A673 (cell line): ENCODE measurements at regions not wholly inside any gene's neighbourhood (a gene's known extent, or its start where the extent isn't known, plus 50 kb on each side); places are given as distances from the start of the nearest gene placed in this dataset.

Source experiments
- BruUV-seq: library from RNA; stranded (reverse); fragments of 400-500 nt; replicated peaks from 2 replicates; lab custom pipeline; 2021; lab: Mats Ljungman, UMichigan
- CTCF ChIA-PET: fragments of 300-600 bp; sonication (Branson Sonifier 250); formaldehyde crosslinking; loops from one replicate; lab custom pipeline; 2022; ENCODE audit warnings: antibody characterized with exemption; lab: Charles Lee
- POLR2A ChIA-PET: fragments of 300-600 bp; sonication (Branson Sonifier 250); formaldehyde crosslinking; loops from one replicate; lab custom pipeline; 2022; ENCODE audit warnings: antibody characterized with exemption; ENCODE audit not compliant: low non-redundant PET; lab: Charles Lee
- DNase-seq: peaks from one replicate; pipeline ENCODE4 v3.0.0-alpha.2; 2015; ENCODE audit warnings: low spot score
- H3K27ac ChIP-seq: fragments of 200-600 bp; sonication (generic); 2 replicates; pipeline ENCODE4 v1.5.1; 2016; ENCODE audit warnings: mixed run types, low read depth, mild to moderate bottlenecking, mixed read lengths, antibody characterized with exemption, low read length; ENCODE audit not compliant: poor library complexity, severe bottlenecking
- H3K27me3 ChIP-seq: fragments of 200-600 bp; sonication (generic); replicated peaks from 2 replicates; pipeline ENCODE4 v1.6.1; 2017; ENCODE audit warnings: mixed run types, low read depth, mild to moderate bottlenecking, mixed read lengths, antibody characterized with exemption, low read length; ENCODE audit not compliant: insufficient read depth, poor library complexity
- H3K36me3 ChIP-seq: fragments of 200-600 bp; sonication (generic); 2 replicates; pipeline ENCODE4 v1.6.1; 2016; ENCODE audit warnings: mixed run types, mild to moderate bottlenecking, mixed read lengths, antibody characterized with exemption, low read length; ENCODE audit not compliant: insufficient read depth, poor library complexity, severe bottlenecking
- H3K4me1 ChIP-seq: fragments of 200-600 bp; sonication (generic); 2 replicates; pipeline ENCODE4 v1.6.1; 2017; ENCODE audit warnings: mixed run types, mild to moderate bottlenecking, mixed read lengths, antibody characterized with exemption, low read length; ENCODE audit not compliant: insufficient read depth, poor library complexity, severe bottlenecking
- H3K4me3 ChIP-seq: fragments of 200-600 bp; sonication (generic); 2 replicates; pipeline ENCODE4 v1.5.1; 2016; ENCODE audit warnings: low read depth, mixed run types, mild to moderate bottlenecking, mixed read lengths, low read length; ENCODE audit not compliant: poor library complexity, severe bottlenecking
- H3K9me3 ChIP-seq: fragments of 200-600 bp; sonication (generic); 2 replicates; pipeline ENCODE4 v1.6.1; 2016; ENCODE audit warnings: mixed run types, low read depth, mild to moderate bottlenecking, mixed read lengths, antibody characterized with exemption, low read length; ENCODE audit not compliant: poor library complexity, severe bottlenecking
- EZH2 ChIP-seq: fragments of 200-600 bp; sonication (generic); IDR thresholded peaks from 2 replicates; pipeline ENCODE4 v1.6.1; 2017; ENCODE audit warnings: borderline replicate concordance, low read depth, mild to moderate bottlenecking, mixed read lengths, antibody characterized with exemption, low read length; ENCODE audit not compliant: poor library complexity, severe bottlenecking
- intact Hi-C: fragments of 100-400 bp; cut with micrococcal nuclease; formaldehyde crosslinking; loops from one replicate; pipeline ENCODE4 v1.10.0; 2022; ENCODE audit not compliant: unreplicated experiment
- TF ChIP-seq, protein P1 (sequence below): fragments of 300-800, 200-600 bp; sonication (generic); conservative IDR thresholded peaks from 2 replicates; pipeline ENCODE4 v1.5.1; 2017; ENCODE audit warnings: low read depth, mild to moderate bottlenecking, antibody characterized with exemption, low read length, moderate library complexity, mixed read lengths

- Histone ChIP-seq H3K4me3 (no peak overlapping the region), H3K27ac (no peak overlapping the region), H3K4me1 (no peaks in the 10 kb centered on the region), H3K36me3 (no peaks in the 10 kb centered on the region), H3K27me3 (no peaks in the 10 kb centered on the region), H3K9me3 (no peaks in the 10 kb centered on the region)
- BruUV-seq, result no TSS peak
- intact Hi-C loops, result no loop called here
- CTCF ChIA-PET, result no interaction called here
- no peak for DNase-seq
- no peak for TF ChIP-seq EZH2
- TF ChIP-seq, protein P1, sequence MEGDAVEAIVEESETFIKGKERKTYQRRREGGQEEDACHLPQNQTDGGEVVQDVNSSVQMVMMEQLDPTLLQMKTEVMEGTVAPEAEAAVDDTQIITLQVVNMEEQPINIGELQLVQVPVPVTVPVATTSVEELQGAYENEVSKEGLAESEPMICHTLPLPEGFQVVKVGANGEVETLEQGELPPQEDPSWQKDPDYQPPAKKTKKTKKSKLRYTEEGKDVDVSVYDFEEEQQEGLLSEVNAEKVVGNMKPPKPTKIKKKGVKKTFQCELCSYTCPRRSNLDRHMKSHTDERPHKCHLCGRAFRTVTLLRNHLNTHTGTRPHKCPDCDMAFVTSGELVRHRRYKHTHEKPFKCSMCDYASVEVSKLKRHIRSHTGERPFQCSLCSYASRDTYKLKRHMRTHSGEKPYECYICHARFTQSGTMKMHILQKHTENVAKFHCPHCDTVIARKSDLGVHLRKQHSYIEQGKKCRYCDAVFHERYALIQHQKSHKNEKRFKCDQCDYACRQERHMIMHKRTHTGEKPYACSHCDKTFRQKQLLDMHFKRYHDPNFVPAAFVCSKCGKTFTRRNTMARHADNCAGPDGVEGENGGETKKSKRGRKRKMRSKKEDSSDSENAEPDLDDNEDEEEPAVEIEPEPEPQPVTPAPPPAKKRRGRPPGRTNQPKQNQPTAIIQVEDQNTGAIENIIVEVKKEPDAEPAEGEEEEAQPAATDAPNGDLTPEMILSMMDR, result no peak
- POLR2A ChIA-PET, result no interaction called here
These were observed 87.4 kb upstream of the WAC start for GRCh38 chr10:28445516-28445915.

DNA sequence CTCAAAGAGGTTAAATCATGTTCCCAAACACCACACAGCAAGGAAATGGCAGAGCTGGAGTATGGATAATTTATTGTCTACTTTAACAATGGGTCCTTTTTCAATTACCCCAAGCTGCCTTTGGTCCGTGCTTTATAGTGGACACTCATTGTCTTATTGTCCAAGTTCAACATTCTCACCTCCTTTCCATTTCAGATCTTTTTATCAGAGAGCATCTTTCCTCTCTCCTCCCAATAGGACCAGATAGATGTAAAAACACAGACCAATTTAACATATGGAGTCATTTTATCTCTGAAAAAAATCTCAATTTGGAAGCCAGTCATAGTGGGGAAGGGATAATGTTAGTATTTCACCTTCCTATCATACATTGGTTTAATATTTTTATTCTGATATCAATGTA, 83.5 kb upstream of the WAC start:
- Histone ChIP-seq H3K27ac (no peak overlapping the region), H3K27me3 (peaks cover 5% of the 10 kb centered on the region), H3K4me3 (no peak overlapping the region), H3K36me3 (no peaks in the 10 kb centered on the region), H3K4me1 (no peaks in the 10 kb centered on the region), H3K9me3 (peaks cover 12% of the 10 kb centered on the region)
- intact Hi-C loops, result no loop called here
- ChIA-PET CTCF (no interaction called here), POLR2A (no interaction called here)
- DNase-seq, result no peak
- BruUV-seq, result no TSS peak
- TF ChIP-seq, protein P1, result no peak
- no peak for TF ChIP-seq EZH2

GRCh38 chr10:28449926-28450325, 83.0 kb upstream of the WAC start:
- ChIA-PET CTCF (no interaction called here), POLR2A (interaction anchor here (0.7 kb wide), 1 partner anchor 629 kb away, joined by 3 read pairs; no protein-coding TSS in a partner anchor)
- H3K4me1 ChIP-seq, result no peaks in the 10 kb centered on the region
- BruUV-seq, result no TSS peak
- TF ChIP-seq, protein P1, result no peak
- TF ChIP-seq EZH2, result no peak
- no peak for DNase-seq
- peaks cover 12% of the 10 kb centered on the region for H3K9me3 ChIP-seq
- H3K36me3 ChIP-seq, result no peaks in the 10 kb centered on the region
- intact Hi-C loops, result no loop called here
- H3K27ac ChIP-seq, result no peak overlapping the region
- H3K27me3 ChIP-seq, result peaks cover 5% of the 10 kb centered on the region
- H3K4me3 ChIP-seq, result no peak overlapping the region
